ENCODE measurements at regions not wholly inside any gene's neighbourhood (a gene's known extent, or its start where the extent isn't known, plus 50 kb on each side); places are given as distances from the start of the nearest gene placed in this dataset.

DNA sequence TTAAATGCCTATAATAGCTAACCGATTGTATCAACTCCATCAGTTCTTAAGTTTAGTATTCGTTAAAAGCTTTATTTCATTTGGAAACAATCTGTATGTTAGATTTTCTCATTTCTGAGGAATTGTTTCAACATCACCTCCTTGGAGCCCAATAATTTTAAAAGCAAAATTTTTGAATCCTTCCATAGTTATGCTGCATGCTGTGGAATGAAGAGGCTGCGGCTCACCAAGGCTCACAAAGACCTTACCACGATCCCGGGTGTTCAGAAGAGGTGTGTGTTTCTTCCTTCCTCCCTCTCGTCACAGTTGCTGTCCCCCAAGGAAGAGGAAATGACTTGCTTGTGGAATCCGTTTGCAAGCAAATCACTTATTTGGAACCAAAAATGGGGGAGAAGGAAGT lies 143.8 kb downstream of the FGF1 start:
- no peaks in the 10 kb centered on the region for H3K9me3 Mint-ChIP-seq (ENCODE audit: unreplicated experiment)
- no peak overlapping the region for H3K27ac Mint-ChIP-seq (ENCODE audit: unreplicated experiment)
- no peaks in the 10 kb centered on the region for H3K36me3 Mint-ChIP-seq (ENCODE audit: low read depth, unreplicated experiment)
- no peak for DNase-seq (ENCODE audit: low spot score)
- no peak overlapping the region for H3K4me3 Mint-ChIP-seq (ENCODE audit: unreplicated experiment)
- H3K4me1 Mint-ChIP-seq (ENCODE audit: unreplicated experiment) = peaks cover 39% of the 10 kb centered on the region
- TF ChIP-seq, protein P1, sequence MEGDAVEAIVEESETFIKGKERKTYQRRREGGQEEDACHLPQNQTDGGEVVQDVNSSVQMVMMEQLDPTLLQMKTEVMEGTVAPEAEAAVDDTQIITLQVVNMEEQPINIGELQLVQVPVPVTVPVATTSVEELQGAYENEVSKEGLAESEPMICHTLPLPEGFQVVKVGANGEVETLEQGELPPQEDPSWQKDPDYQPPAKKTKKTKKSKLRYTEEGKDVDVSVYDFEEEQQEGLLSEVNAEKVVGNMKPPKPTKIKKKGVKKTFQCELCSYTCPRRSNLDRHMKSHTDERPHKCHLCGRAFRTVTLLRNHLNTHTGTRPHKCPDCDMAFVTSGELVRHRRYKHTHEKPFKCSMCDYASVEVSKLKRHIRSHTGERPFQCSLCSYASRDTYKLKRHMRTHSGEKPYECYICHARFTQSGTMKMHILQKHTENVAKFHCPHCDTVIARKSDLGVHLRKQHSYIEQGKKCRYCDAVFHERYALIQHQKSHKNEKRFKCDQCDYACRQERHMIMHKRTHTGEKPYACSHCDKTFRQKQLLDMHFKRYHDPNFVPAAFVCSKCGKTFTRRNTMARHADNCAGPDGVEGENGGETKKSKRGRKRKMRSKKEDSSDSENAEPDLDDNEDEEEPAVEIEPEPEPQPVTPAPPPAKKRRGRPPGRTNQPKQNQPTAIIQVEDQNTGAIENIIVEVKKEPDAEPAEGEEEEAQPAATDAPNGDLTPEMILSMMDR (IDR thresholded peaks at IDR 0.05; ENCODE audit: unreplicated experiment) = no peak
- peaks cover 3% of the 10 kb centered on the region for H3K27me3 Mint-ChIP-seq (ENCODE audit: unreplicated experiment)

DNA sequence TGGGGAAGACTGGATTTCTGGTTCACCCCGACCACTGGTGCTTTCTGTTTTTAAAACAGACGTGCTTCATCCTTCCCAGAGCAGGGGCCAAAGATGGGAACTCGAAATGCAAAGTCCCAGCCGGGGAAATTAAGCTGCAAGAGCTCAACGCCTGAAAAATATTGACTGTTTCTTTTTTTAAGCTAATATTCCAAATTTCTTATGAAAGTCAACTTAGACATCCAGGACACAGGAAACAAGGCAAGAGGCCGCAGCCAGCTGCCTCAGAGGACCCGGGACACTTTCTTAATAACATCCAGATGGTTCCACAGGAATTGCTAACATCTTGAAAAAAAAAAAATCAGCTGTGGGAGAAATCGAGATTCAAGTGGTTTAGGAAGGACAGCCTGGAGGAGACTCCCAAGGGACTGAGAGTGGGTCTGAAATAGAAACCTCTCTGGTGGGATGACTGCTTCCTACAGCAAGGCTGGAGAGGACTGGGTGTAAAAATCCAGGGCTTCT lies 144.9 kb downstream of the FGF1 start:
- TF ChIP-seq, protein P1 (IDR thresholded peaks at IDR 0.05; ENCODE audit: unreplicated experiment) = no peak
- H3K27me3 Mint-ChIP-seq (ENCODE audit: unreplicated experiment) = peaks cover 3% of the 10 kb centered on the region
- H3K9me3 Mint-ChIP-seq (ENCODE audit: unreplicated experiment) = no peaks in the 10 kb centered on the region
- no peak overlapping the region for H3K27ac Mint-ChIP-seq (ENCODE audit: unreplicated experiment)
- H3K36me3 Mint-ChIP-seq (ENCODE audit: low read depth, unreplicated experiment) = peaks cover 1% of the 10 kb centered on the region
- peaks cover 39% of the 10 kb centered on the region for H3K4me1 Mint-ChIP-seq (ENCODE audit: unreplicated experiment)
- no peak overlapping the region for H3K4me3 Mint-ChIP-seq (ENCODE audit: unreplicated experiment)
- DNase-seq (ENCODE audit: low spot score) = no peak

DNA sequence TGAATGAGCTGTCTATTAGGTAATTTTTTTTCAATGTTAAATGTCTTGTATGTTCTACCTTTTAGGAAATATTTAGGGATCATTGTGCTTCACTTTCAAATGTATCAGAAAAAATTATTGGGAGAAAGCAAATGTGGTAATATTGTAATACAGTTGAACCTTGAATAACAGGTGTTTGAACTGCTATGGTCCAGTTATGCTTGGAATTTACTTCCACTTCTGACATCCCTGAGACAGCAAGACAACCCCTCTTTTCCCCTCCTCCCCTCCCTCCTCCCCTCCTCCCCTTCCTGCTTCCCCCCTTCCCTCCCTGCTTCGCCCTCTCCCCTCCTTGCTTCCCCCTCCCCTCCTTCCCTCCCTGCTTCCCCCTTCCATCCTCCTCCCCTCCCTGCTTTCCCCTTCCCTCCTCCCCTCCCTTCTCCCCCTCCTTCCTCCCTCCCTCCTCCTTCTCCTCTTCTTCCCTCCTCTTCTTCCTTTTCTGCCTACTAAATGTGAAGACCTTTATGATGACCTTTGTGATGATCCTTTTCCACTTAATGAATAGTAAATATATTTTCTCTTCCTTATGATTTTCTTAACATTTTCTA lies 146.6 kb downstream of the FGF1 start:
- Mint-ChIP-seq H3K36me3 (ENCODE audit: low read depth, unreplicated experiment) (peaks cover 3% of the 10 kb centered on the region), H3K27ac (ENCODE audit: unreplicated experiment) (no peak overlapping the region), H3K9me3 (ENCODE audit: unreplicated experiment) (no peaks in the 10 kb centered on the region), H3K27me3 (ENCODE audit: unreplicated experiment) (no peaks in the 10 kb centered on the region), H3K4me3 (ENCODE audit: unreplicated experiment) (no peak overlapping the region), H3K4me1 (ENCODE audit: unreplicated experiment) (peaks cover 28% of the 10 kb centered on the region)
- TF ChIP-seq, protein P1 (IDR thresholded peaks at IDR 0.05; ENCODE audit: unreplicated experiment) = no peak
- no peak for DNase-seq (ENCODE audit: low spot score)

DNA sequence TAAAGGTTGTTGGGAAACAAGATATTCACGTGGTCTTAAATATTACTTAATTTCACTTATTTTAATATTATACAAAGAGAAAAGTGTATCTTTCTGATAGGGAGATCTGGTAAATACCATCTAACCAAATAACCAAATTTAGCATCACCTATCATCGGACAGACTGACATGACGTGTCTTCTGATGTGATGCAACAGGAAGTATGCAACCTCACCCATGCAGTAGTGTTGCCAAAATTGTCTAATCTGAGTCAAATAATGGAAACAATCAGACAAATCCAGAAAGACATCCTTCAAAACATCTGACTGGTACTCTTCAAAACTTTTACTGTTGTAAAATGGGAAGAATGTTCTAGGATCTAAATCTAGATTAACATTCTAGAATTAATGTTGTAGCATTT lies 148.0 kb downstream of the FGF1 start:
- Mint-ChIP-seq H3K9me3 (ENCODE audit: unreplicated experiment) (no peaks in the 10 kb centered on the region), H3K27ac (ENCODE audit: unreplicated experiment) (no peak overlapping the region), H3K36me3 (ENCODE audit: low read depth, unreplicated experiment) (peaks cover 3% of the 10 kb centered on the region), H3K4me3 (ENCODE audit: unreplicated experiment) (no peak overlapping the region), H3K4me1 (ENCODE audit: unreplicated experiment) (peaks cover 21% of the 10 kb centered on the region), H3K27me3 (ENCODE audit: unreplicated experiment) (no peaks in the 10 kb centered on the region)
- DNase-seq (ENCODE audit: low spot score) = no peak
- TF ChIP-seq, protein P1 (IDR thresholded peaks at IDR 0.05; ENCODE audit: unreplicated experiment) = no peak

DNA sequence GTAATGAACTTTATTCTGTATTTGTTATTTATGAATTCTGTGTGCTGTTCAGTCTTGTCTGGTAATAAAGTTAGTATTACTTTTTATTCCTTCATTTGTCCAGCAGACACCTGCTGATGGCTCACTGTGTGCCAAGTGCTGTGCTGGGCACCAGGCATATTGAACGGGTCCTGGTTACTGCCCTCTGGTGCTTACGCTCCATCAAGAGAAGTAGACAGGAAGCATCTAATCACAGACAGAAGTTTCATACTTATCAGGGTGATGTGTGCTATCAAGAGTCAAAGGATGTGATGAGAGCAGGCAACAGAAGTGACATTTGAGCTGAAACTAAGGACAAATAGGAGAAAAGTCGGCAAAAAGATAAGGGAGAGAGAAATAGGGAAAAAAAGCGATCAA lies 153.1 kb downstream of the FGF1 start:
- peaks cover 7% of the 10 kb centered on the region for H3K36me3 Mint-ChIP-seq (ENCODE audit: low read depth, unreplicated experiment)

More for the DNA sequence above, 153.1 kb downstream of the FGF1 start:
- TF ChIP-seq, protein P1 (IDR thresholded peaks at IDR 0.05; ENCODE audit: unreplicated experiment) = no peak
- no peak overlapping the region for H3K4me3 Mint-ChIP-seq (ENCODE audit: unreplicated experiment)
- no peak for DNase-seq (ENCODE audit: low spot score)
- H3K4me1 Mint-ChIP-seq (ENCODE audit: unreplicated experiment) = peaks cover 23% of the 10 kb centered on the region
- H3K27ac Mint-ChIP-seq (ENCODE audit: unreplicated experiment) = no peak overlapping the region
- H3K9me3 Mint-ChIP-seq (ENCODE audit: unreplicated experiment) = no peaks in the 10 kb centered on the region
- no peaks in the 10 kb centered on the region for H3K27me3 Mint-ChIP-seq (ENCODE audit: unreplicated experiment)

All from endothelial cell (in vitro differentiated cells).